ENCODE measurements at regions not wholly inside any gene's neighbourhood (a gene's known extent, or its start where the extent isn't known, plus 50 kb on each side); places are given as distances from the start of the nearest gene placed in this dataset.

- no peak overlapping the region for H3K27ac ChIP-seq
- TF ChIP-seq FOXP2 (optimal IDR thresholded peaks at IDR 0.05; ENCODE audit: control extremely low read depth, extremely low read length, insufficient read depth) (no peak), EZH2 (IDR thresholded peaks at IDR 0.05) (no peak), POLR2AphosphoS5 (IDR thresholded peaks at IDR 0.05; ENCODE audit: borderline replicate concordance, low read depth, low read length) (no peak)
- H3K4me3 ChIP-seq: no peak overlapping the region
- H3K36me3 ChIP-seq (ENCODE audit: insufficient read depth, low read length): no peaks in the 10 kb centered on the region
- no peak overlapping the region for H3K9ac ChIP-seq (ENCODE audit: insufficient read length)
- H3K9me3 ChIP-seq (ENCODE audit: low read depth, low read length): peaks cover 3% of the 10 kb centered on the region; the same call in 1 of the 2 replicates
- DNase-seq (ENCODE audit: low read depth, low spot score): no peak
Measured at GRCh38 chr7:148950806-148951205, 66.7 kb upstream of the EZH2 start.

DNA sequence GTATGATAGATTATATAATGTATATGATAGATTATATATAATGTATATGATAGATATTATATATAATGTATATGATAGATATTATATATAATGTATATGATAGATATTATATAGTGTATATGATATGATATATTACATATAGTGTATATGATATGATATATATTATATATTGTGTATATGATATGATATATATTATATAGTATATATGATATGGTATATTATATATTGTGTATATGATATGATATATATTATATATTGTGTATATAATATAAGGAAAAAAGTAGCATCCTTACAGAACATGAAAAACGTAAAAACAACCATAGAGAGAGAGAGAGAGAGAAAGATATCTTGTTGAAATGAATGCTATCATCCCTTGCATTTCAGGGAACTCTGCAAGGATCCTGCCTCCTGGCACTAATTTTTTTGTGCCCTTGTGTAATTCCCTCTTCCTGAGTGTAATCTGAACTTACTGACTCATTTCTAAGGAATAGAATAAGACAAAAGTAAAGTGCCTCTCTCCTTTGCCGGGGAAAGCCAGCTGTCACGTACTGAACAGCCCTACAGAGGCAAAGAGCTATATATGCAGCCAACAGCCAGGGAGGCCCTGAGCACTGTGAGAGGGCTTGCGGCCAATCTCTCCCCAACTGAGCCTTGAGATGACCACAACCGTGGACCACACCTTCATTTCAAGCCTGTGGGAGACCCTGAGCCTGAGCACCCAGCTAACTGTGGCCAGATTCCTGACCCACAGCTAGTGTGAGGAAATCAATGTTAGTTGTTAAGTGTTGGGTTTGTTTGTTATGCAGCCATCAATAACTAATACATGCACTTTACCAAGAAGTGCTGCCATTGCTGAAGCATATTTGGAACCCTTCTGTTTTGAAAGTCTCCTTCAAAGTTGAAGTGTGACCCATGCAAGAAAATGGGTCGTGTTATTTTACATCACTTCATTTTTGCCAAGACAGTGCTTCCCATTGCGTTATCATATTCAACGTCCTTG, 61.1 kb upstream of the EZH2 start:
- Histone ChIP-seq H3K36me3 (ENCODE audit: insufficient read depth, low read length) (no peaks in the 10 kb centered on the region), H3K9me3 (ENCODE audit: low read depth, low read length) (no peaks in the 10 kb centered on the region), H3K27ac (no peak overlapping the region), H3K9ac (ENCODE audit: insufficient read length) (no peak overlapping the region), H3K4me3 (no peak overlapping the region)
- TF ChIP-seq EZH2 (IDR thresholded peaks at IDR 0.05) (no peak), POLR2AphosphoS5 (IDR thresholded peaks at IDR 0.05; ENCODE audit: borderline replicate concordance, low read depth, low read length) (no peak), FOXP2 (optimal IDR thresholded peaks at IDR 0.05; ENCODE audit: control extremely low read depth, extremely low read length, insufficient read depth) (no peak)
- no peak for DNase-seq (ENCODE audit: low read depth, low spot score)

GRCh38 chr7:148941598-148942275, 57.6 kb upstream of the EZH2 start:
- H3K9ac ChIP-seq (ENCODE audit: insufficient read length): peak overlapping the region; percentile 99
- H3K27ac ChIP-seq: peak overlapping the region; percentile 94

DNA sequence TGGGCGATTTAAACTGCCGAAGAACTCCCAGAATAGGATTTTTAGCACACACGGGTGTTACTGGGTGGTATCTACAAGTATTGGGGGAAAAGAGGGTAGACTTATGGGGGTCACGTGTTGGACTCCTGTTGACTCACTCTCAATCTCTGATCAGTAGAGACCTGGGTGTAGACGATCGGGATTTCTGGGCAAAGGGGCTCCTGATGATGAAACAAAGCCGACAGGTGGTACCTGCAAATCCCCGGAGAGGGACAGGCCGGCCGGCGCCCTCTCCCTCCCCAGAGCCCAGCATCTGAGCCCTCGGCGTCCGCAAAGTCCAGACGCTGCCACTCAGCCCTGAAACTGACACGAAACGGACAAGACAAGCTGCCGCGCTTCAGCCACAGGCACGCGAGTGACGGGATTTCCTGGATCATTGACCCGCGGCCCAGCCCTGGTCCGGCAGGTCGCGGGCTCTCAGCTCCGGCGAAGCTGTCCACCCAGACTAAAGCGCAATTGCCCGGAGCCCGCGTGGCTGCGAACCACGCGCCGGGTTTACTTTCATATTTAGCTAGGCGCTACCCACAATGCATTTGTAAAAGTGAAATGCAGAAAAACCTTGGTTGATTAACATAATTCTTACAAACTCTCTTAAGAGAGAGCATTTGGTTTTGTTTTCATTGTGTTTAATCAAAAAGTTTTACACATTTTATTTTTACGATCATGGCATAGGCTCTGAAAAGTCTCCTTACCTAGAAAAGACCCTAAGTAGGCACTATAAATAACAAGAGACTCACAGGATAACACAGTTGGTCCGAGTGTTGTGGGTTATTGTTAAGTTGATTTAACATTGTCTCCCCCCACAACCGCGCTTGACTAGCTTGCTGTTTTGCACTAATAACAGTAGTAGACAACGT, 56.9 kb upstream of the EZH2 start:
- Histone ChIP-seq H3K36me3 (ENCODE audit: insufficient read depth, low read length) (no peaks in the 10 kb centered on the region), H3K9me3 (ENCODE audit: low read depth, low read length) (no peaks in the 10 kb centered on the region), H3K9ac (ENCODE audit: insufficient read length) (peak overlapping the region; percentile 99), H3K27ac (peak overlapping the region; percentile 94), H3K4me3 (peak overlapping the region; percentile 97)
- TF ChIP-seq POLR2AphosphoS5 (IDR thresholded peaks at IDR 0.05; ENCODE audit: borderline replicate concordance, low read depth, low read length): peak; percentile 93
- TF ChIP-seq EZH2 (IDR thresholded peaks at IDR 0.05): no peak
- no peak for DNase-seq (ENCODE audit: low read depth, low spot score)

More at GRCh38 chr7:148941598-148942275, 57.6 kb upstream of the EZH2 start:
- Histone ChIP-seq H3K36me3 (ENCODE audit: insufficient read depth, low read length) (no peaks in the 10 kb centered on the region), H3K9me3 (ENCODE audit: low read depth, low read length) (no peaks in the 10 kb centered on the region), H3K4me3 (peak overlapping the region; percentile 97)
- no peak for TF ChIP-seq EZH2 (IDR thresholded peaks at IDR 0.05)
- no peak for TF ChIP-seq POLR2AphosphoS5 (IDR thresholded peaks at IDR 0.05; ENCODE audit: borderline replicate concordance, low read depth, low read length)
- no peak for TF ChIP-seq FOXP2 (optimal IDR thresholded peaks at IDR 0.05; ENCODE audit: control extremely low read depth, extremely low read length, insufficient read depth)
- no peak for DNase-seq (ENCODE audit: low read depth, low spot score)

DNA sequence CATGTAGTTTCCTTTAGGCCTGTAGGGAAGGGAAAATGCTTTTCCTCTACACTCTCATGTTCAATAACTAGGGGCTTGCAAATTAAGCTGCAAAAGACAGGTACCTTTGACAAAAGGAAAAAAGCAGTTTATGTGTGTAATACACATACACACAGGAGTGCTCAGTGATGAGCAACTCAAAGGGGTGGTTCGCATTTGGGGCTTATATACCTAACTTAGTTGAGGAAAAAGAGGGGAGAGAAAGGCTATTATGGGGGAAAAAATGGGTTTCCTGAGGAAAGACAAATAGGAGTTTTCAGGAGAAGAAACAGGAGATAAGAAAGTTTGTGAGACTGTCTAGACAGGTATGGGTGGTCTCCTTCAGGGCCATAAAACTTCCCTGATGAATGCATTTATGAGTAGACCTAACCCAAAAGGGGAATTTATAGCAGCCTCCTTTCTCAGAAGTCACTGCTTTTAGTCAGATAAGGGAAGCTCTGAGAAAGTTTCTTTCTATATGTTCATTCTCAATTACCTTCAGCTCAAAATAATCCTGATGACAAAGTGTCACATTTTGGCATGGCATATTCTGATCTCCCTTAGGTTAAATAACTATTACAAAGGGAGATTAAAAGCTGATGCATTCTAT, 55.2 kb upstream of the EZH2 start:
- no peaks in the 10 kb centered on the region for H3K36me3 ChIP-seq (ENCODE audit: insufficient read depth, low read length)
- H3K27ac ChIP-seq: no peak overlapping the region
- no peak overlapping the region for H3K9ac ChIP-seq (ENCODE audit: insufficient read length)
- DNase-seq (ENCODE audit: low read depth, low spot score): no peak
- no peaks in the 10 kb centered on the region for H3K9me3 ChIP-seq (ENCODE audit: low read depth, low read length)
- TF ChIP-seq FOXP2 (optimal IDR thresholded peaks at IDR 0.05; ENCODE audit: control extremely low read depth, extremely low read length, insufficient read depth) (no peak), EZH2 (IDR thresholded peaks at IDR 0.05) (no peak), POLR2AphosphoS5 (IDR thresholded peaks at IDR 0.05; ENCODE audit: borderline replicate concordance, low read depth, low read length) (no peak)
- H3K4me3 ChIP-seq: 0 out of 2 replicates have a peak overlapping the region, but pooled peaks have one; percentile 28

DNA sequence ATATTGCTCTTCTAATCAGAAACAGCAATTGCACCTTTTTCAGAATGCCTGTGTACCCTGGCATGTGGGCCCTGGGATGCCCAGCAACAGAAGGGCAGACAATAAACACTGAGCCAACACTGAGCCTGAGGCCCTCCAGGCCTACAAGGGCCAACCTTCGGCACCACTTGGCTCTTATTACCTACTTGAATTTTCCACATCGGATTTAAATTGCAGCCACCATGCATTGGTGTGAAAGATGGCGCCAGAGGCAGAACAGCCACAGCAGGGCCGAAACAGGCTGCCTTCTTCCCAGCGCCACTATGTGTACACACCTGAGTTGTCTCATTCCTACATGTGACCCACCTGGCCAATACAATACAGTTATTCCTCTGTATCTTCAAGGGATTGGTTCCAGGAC, 51.4 kb upstream of the EZH2 start:
- DNase-seq (ENCODE audit: low read depth, low spot score): no peak
- H3K27ac ChIP-seq: no peak overlapping the region
- H3K4me3 ChIP-seq: no peak overlapping the region
- no peak overlapping the region for H3K9ac ChIP-seq (ENCODE audit: insufficient read length)
- H3K9me3 ChIP-seq (ENCODE audit: low read depth, low read length): no peaks in the 10 kb centered on the region
- TF ChIP-seq EZH2 (IDR thresholded peaks at IDR 0.05) (no peak), POLR2AphosphoS5 (IDR thresholded peaks at IDR 0.05; ENCODE audit: borderline replicate concordance, low read depth, low read length) (no peak), FOXP2 (optimal IDR thresholded peaks at IDR 0.05; ENCODE audit: control extremely low read depth, extremely low read length, insufficient read depth) (no peak)
- no peaks in the 10 kb centered on the region for H3K36me3 ChIP-seq (ENCODE audit: insufficient read depth, low read length)
